Upper lobe of left lung (tissue), 6 donors: ENCODE measurements at regions not wholly inside any gene's neighbourhood (a gene's known extent, or its start where the extent isn't known, plus 50 kb on each side); places are given as distances from the start of the nearest gene placed in this dataset.

Source experiments
- ATAC-seq, 2 donors: fragments of 200-7000 bp; cut with Tn5 transposase; one replicate each; pipeline ENCODE4 v1.9.1; 2022; ENCODE audit warnings: mild to moderate bottlenecking in 2 of 2, moderate library complexity in 2 of 2; ENCODE audit not compliant: low FRiP score in 2 of 2
- DNase-seq, 2 donors: peaks; one replicate each; pipeline ENCODE4 v3.0.0-alpha.2; 2019 to 2020
- H3K27ac ChIP-seq, 4 donors: fragments of 200-600 bp; sonication (generic); one replicate each; pipeline ENCODE4 v1.5.1; 2016 to 2019
- H3K27me3 ChIP-seq, 4 donors: fragments of 200-600 bp; sonication (generic); one replicate each; pipeline ENCODE4 v1.5.1; 2017 to 2019
- H3K36me3 ChIP-seq, 4 donors: fragments of 200-600 bp; sonication (generic); one replicate each; pipeline ENCODE4 v1.5.1; 2016 to 2019
- H3K4me1 ChIP-seq, 4 donors: fragments of 200-600 bp; sonication (generic); one replicate each; pipeline ENCODE4 v1.5.1; 2018 to 2019
- H3K4me3 ChIP-seq, 4 donors: fragments of 200-600 bp; sonication (generic); one replicate each; pipeline ENCODE4 v1.5.1; 2017 to 2019; ENCODE audit warnings: mild to moderate bottlenecking in 2 of 4, moderate library complexity in 1 of 4
- H3K9me3 ChIP-seq, 4 donors: fragments of 200-600 bp; sonication (generic); one replicate each; pipeline ENCODE4 v1.5.1; 2018 to 2019
- EP300 ChIP-seq, 4 donors: sonication (generic); formaldehyde crosslinking; IDR thresholded peaks; one replicate each; pipeline ENCODE4 v1.5.1; 2017; ENCODE audit warnings: antibody characterized with exemption in 4 of 4, control low read depth in 2 of 4
- POLR2A ChIP-seq, 4 donors: fragments of 450-650 bp; IDR thresholded peaks; one replicate each; pipeline ENCODE4 v1.5.1; 2016 to 2017; ENCODE audit warnings: antibody characterized with exemption in 4 of 4, mild to moderate bottlenecking in 2 of 4
- POLR2AphosphoS5 ChIP-seq, 2 donors: sonication (generic); formaldehyde crosslinking; IDR thresholded peaks; one replicate each; pipeline ENCODE4 v1.5.1; 2017; ENCODE audit warnings: antibody characterized with exemption in 2 of 2
- WGBS, 2 donors: methylation state at CpG; one replicate each; pipeline ENCODE4 v1.1.5; 2017 to 2018; 5-methylcytosine and 5-hydroxymethylcytosine counted together
- TF ChIP-seq, protein P1 (sequence below), 6 experiments: fragments of 450-650 bp in 4 of 6; fragments of 200-600 bp in 2 of 6; sonication (generic) in 2 of 6; IDR thresholded peaks; one replicate each; pipeline ENCODE4 v1.5.1; 2016 to 2019; ENCODE audit warnings: antibody characterized with exemption in 6 of 6
- donor health status: DM: no; HTN: no; CAD: no; lungs with moderate emphysema.
- donor health status: DM: no; HTN: yes; CAD: no; lungs with severe emphysema.

DNA sequence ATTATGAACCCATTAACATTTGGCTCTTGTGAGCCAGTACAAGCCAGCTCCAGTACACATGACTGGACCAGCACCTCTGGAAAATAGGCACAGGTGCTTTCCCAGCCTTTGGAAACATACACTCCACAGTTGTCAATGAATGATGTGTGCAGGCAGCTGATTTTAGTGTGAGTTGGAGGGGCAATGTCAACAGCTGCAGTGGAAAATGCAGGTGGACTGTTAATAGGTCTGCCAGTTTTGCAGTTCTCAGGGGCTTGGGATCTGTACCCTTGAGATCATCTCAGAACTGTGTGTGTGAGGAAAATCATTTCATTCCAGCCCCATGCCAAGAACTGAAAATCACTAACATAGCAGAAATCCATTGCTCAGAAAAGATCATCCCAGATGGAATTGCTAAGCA is 81.7 kb upstream of the CHRDL1 start:
- H3K4me3 ChIP-seq, result no peak overlapping the region
- peaks cover 0 to 19% (median 4%) of the 10 kb centered on the region in 4 donors for H3K9me3 ChIP-seq
- ATAC-seq (no peak), DNase-seq (no peak)
- no peaks in the 10 kb centered on the region for H3K4me1 ChIP-seq
- H3K36me3 ChIP-seq, result no peaks in the 10 kb centered on the region
- no peaks in the 10 kb centered on the region for H3K27me3 ChIP-seq
- H3K27ac ChIP-seq, result no peak overlapping the region
- no peak for TF ChIP-seq EP300 (IDR thresholded peaks at IDR 0.05)
- no peak for TF ChIP-seq POLR2AphosphoS5 (IDR thresholded peaks at IDR 0.05)
- TF ChIP-seq, protein P1, sequence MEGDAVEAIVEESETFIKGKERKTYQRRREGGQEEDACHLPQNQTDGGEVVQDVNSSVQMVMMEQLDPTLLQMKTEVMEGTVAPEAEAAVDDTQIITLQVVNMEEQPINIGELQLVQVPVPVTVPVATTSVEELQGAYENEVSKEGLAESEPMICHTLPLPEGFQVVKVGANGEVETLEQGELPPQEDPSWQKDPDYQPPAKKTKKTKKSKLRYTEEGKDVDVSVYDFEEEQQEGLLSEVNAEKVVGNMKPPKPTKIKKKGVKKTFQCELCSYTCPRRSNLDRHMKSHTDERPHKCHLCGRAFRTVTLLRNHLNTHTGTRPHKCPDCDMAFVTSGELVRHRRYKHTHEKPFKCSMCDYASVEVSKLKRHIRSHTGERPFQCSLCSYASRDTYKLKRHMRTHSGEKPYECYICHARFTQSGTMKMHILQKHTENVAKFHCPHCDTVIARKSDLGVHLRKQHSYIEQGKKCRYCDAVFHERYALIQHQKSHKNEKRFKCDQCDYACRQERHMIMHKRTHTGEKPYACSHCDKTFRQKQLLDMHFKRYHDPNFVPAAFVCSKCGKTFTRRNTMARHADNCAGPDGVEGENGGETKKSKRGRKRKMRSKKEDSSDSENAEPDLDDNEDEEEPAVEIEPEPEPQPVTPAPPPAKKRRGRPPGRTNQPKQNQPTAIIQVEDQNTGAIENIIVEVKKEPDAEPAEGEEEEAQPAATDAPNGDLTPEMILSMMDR (IDR thresholded peaks at IDR 0.05), result no peak
- TF ChIP-seq POLR2A (IDR thresholded peaks at IDR 0.05), result no peak

DNA sequence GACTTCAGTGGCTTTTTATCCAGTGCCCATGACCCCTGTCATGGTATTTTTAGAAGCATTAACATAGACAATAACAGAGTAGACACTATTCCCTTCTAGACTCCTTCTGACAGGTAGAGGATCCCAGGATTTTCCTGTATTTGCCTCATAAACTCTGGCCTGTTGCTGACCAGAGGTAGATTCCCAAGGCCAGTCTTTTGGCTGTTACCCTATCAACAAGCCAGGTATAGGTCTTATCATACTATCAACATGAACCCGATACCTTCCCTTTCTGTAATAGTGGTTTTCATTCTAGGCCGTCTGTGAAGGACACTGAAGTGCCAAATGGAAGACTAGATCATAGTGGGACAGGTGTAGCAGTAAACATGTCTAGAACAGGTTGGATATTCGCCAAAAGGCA is 76.2 kb upstream of the CHRDL1 start:
- no peaks in the 10 kb centered on the region for H3K4me1 ChIP-seq
- H3K27ac ChIP-seq, result no peak overlapping the region
- no peaks in the 10 kb centered on the region for H3K36me3 ChIP-seq
- no peaks in the 10 kb centered on the region for H3K9me3 ChIP-seq
- no peak for TF ChIP-seq POLR2AphosphoS5 (IDR thresholded peaks at IDR 0.05)
- TF ChIP-seq EP300 (IDR thresholded peaks at IDR 0.05), result no peak
- TF ChIP-seq POLR2A (IDR thresholded peaks at IDR 0.05), result no peak
- TF ChIP-seq, protein P1 (IDR thresholded peaks at IDR 0.05), result no peak
- no peaks in the 10 kb centered on the region for H3K27me3 ChIP-seq
- ATAC-seq (no peak), DNase-seq (no peak)
- H3K4me3 ChIP-seq, result no peak overlapping the region
- 67 to 81% methylated on average over 2 to 3 of the region's 3 CpGs for WGBS, 2 donors

DNA sequence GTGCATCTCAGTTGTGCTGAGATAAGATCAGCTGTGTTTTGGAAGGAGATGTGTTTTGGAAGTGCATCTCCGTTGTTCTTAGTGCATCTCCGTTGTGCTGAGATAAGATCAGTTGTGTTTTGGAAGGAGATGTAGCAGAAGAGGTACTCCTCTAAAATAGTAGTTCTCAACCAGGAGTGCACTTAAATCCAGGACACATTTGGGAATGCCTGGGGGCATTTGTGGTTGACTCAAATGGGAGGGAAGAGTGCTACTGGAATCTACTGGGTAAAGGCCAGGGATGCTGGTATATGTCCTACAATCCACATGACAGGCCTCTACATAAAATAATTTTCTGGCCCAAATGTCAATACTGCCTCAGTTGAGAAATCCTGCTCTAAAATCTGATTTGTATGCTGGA is 70.8 kb upstream of the CHRDL1 start:
- no peak for DNase-seq
- Histone ChIP-seq H3K4me3 (no peak overlapping the region), H3K27me3 (no peaks in the 10 kb centered on the region), H3K4me1 (no peaks in the 10 kb centered on the region), H3K9me3 (no peaks in the 10 kb centered on the region), H3K36me3 (no peaks in the 10 kb centered on the region), H3K27ac (no peak overlapping the region)
- ATAC-seq, result no peak
- 64 to 75% methylated on average over 2 of the region's 2 CpGs for WGBS, 2 donors
- TF ChIP-seq, protein P1 (IDR thresholded peaks at IDR 0.05), result no peak
- TF ChIP-seq POLR2A (IDR thresholded peaks at IDR 0.05) (no peak), EP300 (IDR thresholded peaks at IDR 0.05) (no peak)

DNA sequence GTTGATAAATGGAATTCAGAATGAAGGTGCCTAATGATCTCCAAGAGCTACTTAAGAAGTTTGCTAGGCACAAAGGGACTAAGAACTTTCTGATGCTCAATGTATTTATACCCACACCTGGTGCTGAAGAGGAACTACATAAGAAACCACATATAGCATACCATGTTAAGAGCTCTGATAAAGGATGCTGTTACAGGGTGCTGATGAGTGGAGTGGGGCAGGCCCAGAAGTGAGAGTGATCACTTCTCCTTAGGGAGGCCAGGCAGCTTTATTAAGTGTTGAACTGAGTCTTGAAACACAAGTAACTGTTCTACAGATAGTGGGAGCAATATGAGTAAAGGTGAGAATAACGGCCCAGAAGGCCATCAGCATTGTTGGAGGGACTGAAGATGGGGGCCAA is 68.3 kb upstream of the CHRDL1 start:
- WGBS, 2 donors, result 69 to 70% methylated on average over 1 of the region's 1 CpG
- DNase-seq (no peak), ATAC-seq (no peak)
- H3K4me1 ChIP-seq, result no peaks in the 10 kb centered on the region
- no peaks in the 10 kb centered on the region for H3K36me3 ChIP-seq
- H3K4me3 ChIP-seq, result no peak overlapping the region
- TF ChIP-seq POLR2A (IDR thresholded peaks at IDR 0.05), result no peak
- no peak for TF ChIP-seq EP300 (IDR thresholded peaks at IDR 0.05)
- TF ChIP-seq, protein P1 (IDR thresholded peaks at IDR 0.05), result no peak
- no peak for TF ChIP-seq POLR2AphosphoS5 (IDR thresholded peaks at IDR 0.05)
- H3K9me3 ChIP-seq, result no peaks in the 10 kb centered on the region
- H3K27me3 ChIP-seq, result no peaks in the 10 kb centered on the region
- H3K27ac ChIP-seq, result no peak overlapping the region

DNA sequence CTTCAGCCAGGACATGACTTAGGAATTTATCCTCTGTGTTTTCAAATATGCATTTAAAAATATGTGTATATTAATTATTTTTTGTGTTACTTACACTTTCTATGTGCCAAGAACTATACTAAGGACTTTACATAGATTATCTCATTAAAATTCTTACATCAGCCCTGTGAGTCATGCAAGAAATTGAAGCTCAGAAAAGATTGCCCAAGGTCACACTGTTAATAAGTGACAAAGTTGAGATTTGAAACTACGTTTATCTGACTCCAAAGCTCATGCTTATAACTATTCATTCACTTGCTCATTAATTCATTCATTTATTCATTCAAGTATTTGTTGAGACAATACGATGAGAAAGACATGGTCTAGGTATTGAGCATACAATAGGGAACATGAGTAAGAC is 62.9 kb upstream of the CHRDL1 start:
- H3K4me3 ChIP-seq, result no peak overlapping the region
- no peaks in the 10 kb centered on the region for H3K9me3 ChIP-seq
- WGBS, 2 donors, result 80 to 89% methylated on average over 2 of the region's 2 CpGs
- TF ChIP-seq POLR2AphosphoS5 (IDR thresholded peaks at IDR 0.05) (no peak), POLR2A (IDR thresholded peaks at IDR 0.05) (no peak), EP300 (IDR thresholded peaks at IDR 0.05) (no peak)
- TF ChIP-seq, protein P1 (IDR thresholded peaks at IDR 0.05), result no peak
- no peaks in the 10 kb centered on the region for H3K36me3 ChIP-seq
- H3K27me3 ChIP-seq, result no peaks in the 10 kb centered on the region
- H3K27ac ChIP-seq, result no peak overlapping the region
- DNase-seq (no peak), ATAC-seq (no peak)
- no peaks in the 10 kb centered on the region for H3K4me1 ChIP-seq
